ENCODE measurements at regions not wholly inside any gene's neighbourhood (a gene's known extent, or its start where the extent isn't known, plus 50 kb on each side); places are given as distances from the start of the nearest gene placed in this dataset.
"Not testable (repeated sequence)": the region's sequence is repeated elsewhere in the genome, so short reads cannot be mapped to it uniquely, and the experiment has no call there.

GRCh38 chr3:194249323-194250097 is 101.6 kb downstream of the CPN2 start:
- peak; percentile 73 for DNase-seq

GRCh38 chr3:194250098-194251002 is 100.8 kb downstream of the CPN2 start:
- DNase-seq, result peak; percentile 95

- no peak for DNase-seq
Measured at GRCh38 chr3:194251007-194251406, 100.1 kb downstream of the CPN2 start.

GRCh38 chr3:194251461-194251860 is 99.7 kb downstream of the CPN2 start:
- DNase-seq, result no peak

DNA sequence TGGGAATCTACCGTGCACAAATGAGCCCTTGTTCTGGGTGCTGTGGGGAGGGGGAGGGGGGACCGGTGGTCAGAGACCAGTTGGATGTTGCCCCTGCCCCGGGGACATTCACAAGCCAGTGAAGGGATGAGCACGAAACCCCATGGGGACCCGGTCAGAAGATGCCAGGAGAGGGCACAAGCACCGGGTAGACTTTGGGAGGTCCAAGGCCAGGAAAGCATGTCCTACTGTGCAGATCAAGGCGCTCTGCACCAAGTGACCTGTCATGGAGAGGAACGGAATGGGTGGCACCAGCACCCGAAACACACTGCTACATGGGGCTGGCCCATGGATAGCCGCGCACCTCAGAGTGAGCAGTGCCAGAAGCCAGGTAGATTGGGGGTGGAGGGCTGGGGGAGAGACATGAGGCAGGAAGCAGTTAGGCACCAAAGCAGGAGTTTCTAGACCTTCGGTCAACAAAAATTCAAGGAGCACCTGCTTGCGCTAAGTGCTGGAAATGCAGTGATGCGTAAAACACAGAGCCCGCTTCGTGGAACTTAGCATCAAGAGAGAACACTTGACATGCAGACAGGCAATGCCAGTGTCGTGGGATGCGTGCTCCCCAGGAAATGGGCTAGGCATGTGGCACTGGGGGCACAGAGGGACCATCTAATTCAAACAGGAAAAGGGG is 99.1 kb downstream of the CPN2 start:
- no peak for DNase-seq

- no peak for DNase-seq
Measured at GRCh38 chr3:194253270-194253669, 97.9 kb downstream of the CPN2 start.

GRCh38 chr3:194254040-194254439 is 97.1 kb downstream of the CPN2 start:
- no peak for DNase-seq

DNA sequence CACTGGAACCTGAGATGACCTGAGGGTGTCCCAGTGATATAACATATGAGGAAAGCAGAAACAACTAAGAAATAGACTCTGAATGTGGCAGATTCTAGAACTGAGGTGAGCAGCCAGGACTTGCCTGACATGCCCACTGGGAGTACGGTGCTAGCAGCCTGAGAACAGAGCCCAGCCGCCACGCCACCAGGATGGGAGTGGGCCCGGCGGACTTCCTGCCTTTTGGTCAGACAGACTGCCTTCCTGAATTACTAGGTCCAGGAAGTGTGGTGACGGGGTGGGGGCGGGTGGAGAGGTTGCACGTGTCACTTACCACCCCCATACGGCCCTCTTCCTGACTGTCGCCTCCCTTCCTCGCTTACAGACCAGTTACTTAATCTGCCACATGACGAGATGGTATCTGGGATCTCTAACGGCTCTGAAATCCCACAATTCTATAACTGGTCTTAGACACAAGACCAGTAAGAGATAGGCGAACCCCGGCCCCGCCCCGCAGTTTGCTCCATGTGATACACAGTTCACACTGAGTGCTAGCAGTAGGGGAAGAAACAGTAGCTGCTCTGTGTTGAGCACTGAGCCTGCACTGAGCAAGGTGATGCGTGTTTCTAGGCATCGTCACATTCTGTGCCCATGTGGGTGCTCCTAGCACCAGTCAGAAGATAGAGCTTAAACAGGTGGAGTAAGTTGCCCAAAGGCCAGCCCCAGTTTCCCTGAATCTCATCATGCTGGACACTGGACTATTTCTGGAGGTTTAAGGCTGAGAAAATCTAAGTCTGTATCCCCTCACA is 95.7 kb downstream of the CPN2 start:
- no peak for DNase-seq

- DNase-seq, result no peak
Measured at GRCh38 chr3:194256040-194256945, 94.8 kb downstream of the CPN2 start.

DNA sequence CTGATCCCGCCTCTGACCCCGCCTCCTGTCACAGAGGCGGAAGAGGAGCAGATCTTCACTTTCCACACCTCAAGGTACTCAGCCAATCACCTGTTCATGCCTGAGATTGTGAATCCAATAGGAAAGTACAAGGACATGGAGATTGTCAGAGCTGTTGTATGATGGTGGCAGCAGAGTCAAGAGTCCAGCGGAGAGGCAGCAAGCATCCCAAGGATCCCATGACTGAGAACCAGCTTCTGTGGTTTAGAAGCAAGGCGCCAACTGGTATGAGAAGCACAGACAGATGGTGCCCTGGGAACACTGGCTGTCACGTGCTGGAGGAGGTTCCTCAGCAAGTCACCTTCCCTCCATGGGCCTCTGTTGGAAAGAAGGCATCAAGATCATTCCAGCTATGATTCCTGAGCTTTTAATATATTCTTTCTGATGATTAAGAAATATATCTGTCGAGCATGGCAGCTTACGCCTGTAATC is 93.9 kb downstream of the CPN2 start:
- no peak for DNase-seq

DNA sequence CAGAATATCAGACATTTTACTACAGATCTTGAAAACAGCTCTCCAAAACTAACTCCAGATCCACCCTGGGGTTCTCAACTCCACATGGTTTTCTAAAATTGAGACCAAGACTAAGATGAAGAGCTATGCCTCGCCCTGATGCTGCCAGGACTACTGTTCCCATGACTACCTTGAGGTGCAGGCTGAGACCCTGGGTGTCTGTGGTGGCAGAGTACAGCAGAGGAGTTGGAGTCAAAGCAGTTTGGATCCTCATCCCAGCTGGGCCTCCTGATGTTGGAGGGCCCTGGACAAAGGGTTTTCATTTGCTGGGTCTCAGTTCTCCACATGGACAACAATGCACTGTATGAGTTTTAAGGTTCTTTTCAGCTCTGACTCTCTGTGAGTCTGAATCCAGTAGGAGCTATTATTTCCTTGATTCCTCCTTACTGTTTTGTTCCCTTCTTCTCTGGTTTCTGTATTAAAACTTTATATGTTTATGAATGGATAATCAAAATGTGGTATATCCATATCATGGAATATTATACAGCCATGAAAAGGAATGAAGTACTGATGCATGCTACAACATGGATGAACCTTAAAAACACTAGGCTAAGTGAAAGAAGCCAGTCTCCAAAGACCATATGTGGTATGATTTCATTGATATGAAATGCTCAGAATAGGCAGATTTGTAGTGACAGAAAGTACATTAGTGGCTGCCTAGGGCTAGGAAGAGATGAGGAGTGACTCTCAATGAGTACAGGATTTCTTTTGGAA is 93.0 kb downstream of the CPN2 start:
- no peak for DNase-seq

GRCh38 chr3:194259982-194260766 is 91.0 kb downstream of the CPN2 start:
- DNase-seq, result peak; percentile 37

GRCh38 chr3:194261581-194262063 is 89.5 kb downstream of the CPN2 start:
- no peak for DNase-seq

DNA sequence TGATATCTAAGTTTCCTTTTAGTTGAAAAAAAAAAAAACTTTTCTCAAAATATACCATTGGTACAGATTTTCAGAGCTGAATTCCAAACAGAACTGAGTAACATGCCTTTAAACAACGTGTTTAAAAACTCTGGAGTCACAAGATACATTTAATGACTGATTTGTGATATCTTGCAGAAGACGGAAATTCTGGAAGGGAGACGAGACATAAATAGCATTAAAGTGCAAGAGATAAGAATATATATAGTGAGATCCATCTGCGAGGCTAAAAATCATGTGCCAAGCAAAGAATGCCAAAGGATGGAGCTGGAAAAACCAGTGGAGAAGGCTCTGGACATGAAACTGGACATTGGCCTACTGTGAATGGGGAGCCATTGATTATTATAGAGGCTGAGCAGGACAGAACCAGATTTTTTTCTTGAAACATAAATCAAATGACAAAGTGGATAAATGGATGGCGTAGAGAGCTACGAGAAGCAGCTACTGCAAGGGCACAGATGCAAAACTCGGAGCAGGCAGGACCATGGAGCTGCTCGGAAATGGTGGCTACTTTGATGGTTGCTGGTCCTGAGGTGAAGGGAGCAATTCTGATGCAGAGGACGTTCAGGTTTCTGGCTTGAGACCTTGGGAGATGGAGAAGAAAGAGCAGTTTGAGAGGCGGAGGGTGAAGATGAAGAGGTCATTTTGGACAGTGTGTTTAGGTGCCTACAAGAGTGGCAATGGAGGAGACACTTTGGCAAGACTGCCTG is 88.8 kb downstream of the CPN2 start:
- no peak for DNase-seq

DNA sequence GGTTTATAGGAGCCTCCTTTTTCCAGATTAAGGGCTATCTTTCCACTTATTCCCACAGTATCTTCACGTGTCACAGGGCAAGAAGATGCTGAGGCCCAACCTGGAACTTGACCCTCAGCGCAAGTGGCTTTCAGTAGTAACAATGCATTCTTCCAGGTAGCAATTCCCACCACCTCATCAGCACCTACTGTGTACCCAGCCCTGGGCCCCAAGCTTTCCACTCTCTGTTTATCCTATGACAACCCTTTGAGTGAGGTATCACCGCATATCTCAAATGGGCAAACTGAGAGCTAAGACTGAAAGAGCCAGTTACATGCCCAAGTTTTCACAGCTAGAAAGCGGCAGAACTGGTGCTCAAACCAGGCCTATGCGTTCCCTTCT is 88.2 kb downstream of the CPN2 start:
- no peak for DNase-seq

- DNase-seq, result not testable (repeated sequence)
Measured at GRCh38 chr3:194264631-194265504, 86.3 kb downstream of the CPN2 start.

GRCh38 chr3:194265505-194265892 is 85.6 kb downstream of the CPN2 start:
- DNase-seq, result peak; percentile 83

Measured in fibroblast of skin of abdomen (primary cell).